NCI-H524 treated with DMSO at 0.1 percent for 48 hours (cell line): ENCODE measurements at regions not wholly inside any gene's neighbourhood (a gene's known extent, or its start where the extent isn't known, plus 50 kb on each side); places are given as distances from the start of the nearest gene placed in this dataset.
"Not testable (repeated sequence)": the region's sequence is repeated elsewhere in the genome, so short reads cannot be mapped to it uniquely, and the experiment has no call there.

Experiments used
- DNase-seq: peaks from one replicate; lab custom pipeline; 2025; lab: John Stamatoyannopoulos, UW

GRCh38 chr2:186381573-186381972 lies 104.5 kb upstream of the ZC3H15 start:
- no peak for DNase-seq

GRCh38 chr2:186382932-186383331 lies 103.1 kb upstream of the ZC3H15 start:
- no peak for DNase-seq

GRCh38 chr2:186384226-186384625 lies 101.8 kb upstream of the ZC3H15 start:
- DNase-seq = no peak

GRCh38 chr2:186385638-186386201 lies 100.3 kb upstream of the ZC3H15 start:
- not testable (repeated sequence) for DNase-seq

- no peak for DNase-seq
Measured at GRCh38 chr2:186399082-186399644, 86.9 kb upstream of the ZC3H15 start.

GRCh38 chr2:186405842-186406241 lies 80.2 kb upstream of the ZC3H15 start:
- no peak for DNase-seq

GRCh38 chr2:186407611-186408010 lies 78.4 kb upstream of the ZC3H15 start:
- no peak for DNase-seq

GRCh38 chr2:186410802-186411201 lies 75.3 kb upstream of the ZC3H15 start:
- DNase-seq = no peak

- DNase-seq = no peak
Measured at GRCh38 chr2:186422226-186422625, 63.8 kb upstream of the ZC3H15 start.

GRCh38 chr2:186423481-186423880 lies 62.6 kb upstream of the ZC3H15 start:
- DNase-seq = no peak

GRCh38 chr2:186424265-186424664 lies 61.8 kb upstream of the ZC3H15 start:
- no peak for DNase-seq

- DNase-seq = no peak
Measured at GRCh38 chr2:186425576-186425975, 60.5 kb upstream of the ZC3H15 start.

GRCh38 chr2:186426153-186427016 lies 59.7 kb upstream of the ZC3H15 start:
- DNase-seq = no peak

GRCh38 chr2:186427017-186427350 lies 59.1 kb upstream of the ZC3H15 start:
- not testable (repeated sequence) for DNase-seq

GRCh38 chr2:186427970-186428369 lies 58.1 kb upstream of the ZC3H15 start:
- DNase-seq = no peak

GRCh38 chr2:186429104-186429503 lies 57.0 kb upstream of the ZC3H15 start:
- no peak for DNase-seq

- DNase-seq = no peak
Measured at GRCh38 chr2:186431306-186431705, 54.8 kb upstream of the ZC3H15 start.

- no peak for DNase-seq
Measured at GRCh38 chr2:186433040-186433439, 53.0 kb upstream of the ZC3H15 start.

GRCh38 chr2:186433777-186434432 lies 52.2 kb upstream of the ZC3H15 start:
- DNase-seq = no peak
